ENCODE measurements at regions not wholly inside any gene's neighbourhood (a gene's known extent, or its start where the extent isn't known, plus 50 kb on each side); places are given as distances from the start of the nearest gene placed in this dataset.

- TF ChIP-seq CTCF (IDR thresholded peaks at IDR 0.05 in 4 of 5, conservative IDR thresholded peaks at IDR 0.05 in 1 of 5) = no peak
- TF ChIP-seq POLR2A (IDR thresholded peaks at IDR 0.05) = no peak
These were observed 53.2 kb upstream of the NR3C2 start for GRCh38 chr4:148495463-148495862.

Data from gastrocnemius medialis (tissue), 4 donors.